Calu3 (cell line): ENCODE measurements at regions not wholly inside any gene's neighbourhood (a gene's known extent, or its start where the extent isn't known, plus 50 kb on each side); places are given as distances from the start of the nearest gene placed in this dataset.

Experiments used
- BruUV-seq: library from RNA; stranded (reverse); fragments of 400-500 nt; replicated peaks from 2 replicates; lab custom pipeline; 2021; lab: Mats Ljungman, UMichigan
- CTCF ChIA-PET: fragments of 300-600 bp; sonication (Branson Sonifier 250); formaldehyde crosslinking; loops from one replicate; lab custom pipeline; 2022; ENCODE audit warnings: antibody characterized with exemption; lab: Charles Lee
- DNase-seq: peaks from one replicate; pipeline ENCODE4 v3.0.0; 2022
- H3K27ac Mint-ChIP-seq: one replicate; pipeline ENCODE4 v1.8.0; 2022; ENCODE audit warnings: mixed read lengths; ENCODE audit not compliant: unreplicated experiment
- H3K27me3 Mint-ChIP-seq: one replicate; pipeline ENCODE4 v1.8.0; 2022; ENCODE audit warnings: mixed read lengths; ENCODE audit not compliant: unreplicated experiment
- H3K36me3 Mint-ChIP-seq: one replicate; pipeline ENCODE4 v1.8.0; 2022; ENCODE audit warnings: mild to moderate bottlenecking, moderate library complexity, mixed read lengths; ENCODE audit not compliant: insufficient read depth, unreplicated experiment
- H3K4me1 Mint-ChIP-seq: one replicate; pipeline ENCODE4 v1.8.0; 2022; ENCODE audit warnings: mild to moderate bottlenecking, low read depth, mixed read lengths; ENCODE audit not compliant: unreplicated experiment
- H3K4me3 Mint-ChIP-seq: one replicate; pipeline ENCODE4 v1.8.0; 2022; ENCODE audit warnings: mild to moderate bottlenecking, low read depth, moderate library complexity, mixed read lengths; ENCODE audit not compliant: unreplicated experiment
- H3K9me3 Mint-ChIP-seq: one replicate; pipeline ENCODE4 v1.8.0; 2022; ENCODE audit warnings: low read depth, mixed read lengths; ENCODE audit not compliant: unreplicated experiment
- intact Hi-C: fragments of 100-400 bp; cut with micrococcal nuclease; formaldehyde crosslinking; loops from one replicate; pipeline ENCODE4 v1.10.0; 2022; ENCODE audit not compliant: unreplicated experiment
- TF ChIP-seq, protein P1 (sequence below): fragments of 200-600 bp; IDR thresholded peaks from one replicate; pipeline ENCODE4 v1.8.0; 2022; ENCODE audit warnings: antibody characterized with exemption; ENCODE audit not compliant: unreplicated experiment

DNA sequence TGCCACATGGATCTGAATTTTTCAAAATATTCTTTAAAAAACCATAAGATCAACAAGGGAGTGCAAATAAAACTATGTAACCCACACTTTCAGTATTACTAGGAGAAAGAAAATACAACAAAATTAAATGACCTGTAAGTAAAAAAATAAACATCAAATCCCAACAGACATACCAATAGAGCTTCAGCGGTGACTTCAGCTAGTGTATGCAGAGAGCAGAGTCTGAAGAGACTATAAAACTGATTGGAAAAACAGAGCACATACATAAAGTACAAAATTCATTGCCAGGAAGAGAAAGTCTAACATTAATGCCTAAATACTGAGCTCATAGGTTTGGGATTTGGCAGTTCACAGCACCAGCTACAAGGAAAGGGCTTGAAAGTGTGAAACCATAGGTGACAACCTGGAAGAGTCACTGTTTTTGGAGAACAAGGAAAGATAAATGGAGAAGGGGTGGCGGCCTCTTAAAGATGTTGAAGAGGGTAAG, 291.1 kb downstream of the LMO7 start:
- Mint-ChIP-seq H3K27ac (no peak overlapping the region), H3K9me3 (no peaks in the 10 kb centered on the region), H3K27me3 (no peaks in the 10 kb centered on the region), H3K36me3 (no peaks in the 10 kb centered on the region), H3K4me3 (no peak overlapping the region), H3K4me1 (no peaks in the 10 kb centered on the region)
- CTCF ChIA-PET, result no interaction called here
- no TSS peak for BruUV-seq
- no peak for DNase-seq
- intact Hi-C loops, result no loop called here
- TF ChIP-seq, protein P1, sequence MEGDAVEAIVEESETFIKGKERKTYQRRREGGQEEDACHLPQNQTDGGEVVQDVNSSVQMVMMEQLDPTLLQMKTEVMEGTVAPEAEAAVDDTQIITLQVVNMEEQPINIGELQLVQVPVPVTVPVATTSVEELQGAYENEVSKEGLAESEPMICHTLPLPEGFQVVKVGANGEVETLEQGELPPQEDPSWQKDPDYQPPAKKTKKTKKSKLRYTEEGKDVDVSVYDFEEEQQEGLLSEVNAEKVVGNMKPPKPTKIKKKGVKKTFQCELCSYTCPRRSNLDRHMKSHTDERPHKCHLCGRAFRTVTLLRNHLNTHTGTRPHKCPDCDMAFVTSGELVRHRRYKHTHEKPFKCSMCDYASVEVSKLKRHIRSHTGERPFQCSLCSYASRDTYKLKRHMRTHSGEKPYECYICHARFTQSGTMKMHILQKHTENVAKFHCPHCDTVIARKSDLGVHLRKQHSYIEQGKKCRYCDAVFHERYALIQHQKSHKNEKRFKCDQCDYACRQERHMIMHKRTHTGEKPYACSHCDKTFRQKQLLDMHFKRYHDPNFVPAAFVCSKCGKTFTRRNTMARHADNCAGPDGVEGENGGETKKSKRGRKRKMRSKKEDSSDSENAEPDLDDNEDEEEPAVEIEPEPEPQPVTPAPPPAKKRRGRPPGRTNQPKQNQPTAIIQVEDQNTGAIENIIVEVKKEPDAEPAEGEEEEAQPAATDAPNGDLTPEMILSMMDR, result no peak

DNA sequence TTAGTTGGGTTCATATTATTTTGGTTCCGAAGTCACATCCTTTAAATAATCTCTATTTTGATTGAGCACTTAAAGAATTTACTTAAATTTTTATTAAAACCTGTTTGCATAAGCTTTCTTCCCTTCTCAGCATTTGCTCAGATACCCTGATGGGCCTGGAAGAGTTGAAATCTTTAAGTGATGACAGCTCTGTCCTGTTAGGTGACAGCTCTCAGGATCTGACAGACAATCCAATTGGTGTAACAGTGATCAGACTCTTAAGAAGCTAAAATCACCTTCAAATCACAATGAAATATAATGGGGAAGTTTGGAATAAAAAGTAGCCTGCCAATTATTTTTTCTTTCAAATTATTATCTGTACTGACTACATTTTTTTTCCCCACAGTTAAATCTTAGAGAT, 284.4 kb downstream of the LMO7 start:
- no peaks in the 10 kb centered on the region for H3K36me3 Mint-ChIP-seq
- DNase-seq, result no peak
- intact Hi-C loops, result no loop called here
- H3K27ac Mint-ChIP-seq, result no peak overlapping the region
- H3K4me3 Mint-ChIP-seq, result no peak overlapping the region
- no peaks in the 10 kb centered on the region for H3K27me3 Mint-ChIP-seq
- BruUV-seq, result no TSS peak
- no peaks in the 10 kb centered on the region for H3K9me3 Mint-ChIP-seq
- H3K4me1 Mint-ChIP-seq, result no peaks in the 10 kb centered on the region
- CTCF ChIA-PET, result no interaction called here
- TF ChIP-seq, protein P1, result no peak

DNA sequence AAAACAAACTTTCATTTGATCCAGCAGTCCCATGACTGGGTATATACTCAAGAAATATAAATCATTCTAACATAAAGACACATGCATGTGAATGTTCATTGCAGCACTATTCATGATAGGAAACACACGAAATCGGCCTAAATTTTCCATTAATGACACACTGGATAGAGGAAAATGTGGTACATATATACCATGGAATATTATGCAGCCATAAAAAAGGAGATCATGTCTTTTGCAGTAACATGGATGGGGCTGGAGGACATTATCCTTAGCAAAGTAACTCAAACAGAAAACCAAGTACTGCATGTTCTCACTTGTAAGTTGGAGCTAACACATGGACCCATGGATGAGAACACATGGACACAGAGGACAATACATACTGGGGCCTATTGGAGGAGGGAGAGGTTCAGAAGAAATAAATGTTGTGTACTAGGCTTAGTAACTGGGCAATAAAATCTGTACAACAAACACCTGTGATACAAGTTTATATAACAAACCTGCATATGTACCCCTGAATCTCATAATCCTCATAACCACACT, 283.6 kb downstream of the LMO7 start:
- H3K27me3 Mint-ChIP-seq, result no peaks in the 10 kb centered on the region
- intact Hi-C loops, result no loop called here
- CTCF ChIA-PET, result no interaction called here
- no peaks in the 10 kb centered on the region for H3K36me3 Mint-ChIP-seq
- TF ChIP-seq, protein P1, result no peak
- no TSS peak for BruUV-seq
- H3K4me3 Mint-ChIP-seq, result no peak overlapping the region
- DNase-seq, result no peak
- H3K27ac Mint-ChIP-seq, result no peak overlapping the region
- H3K9me3 Mint-ChIP-seq, result no peaks in the 10 kb centered on the region
- no peaks in the 10 kb centered on the region for H3K4me1 Mint-ChIP-seq

DNA sequence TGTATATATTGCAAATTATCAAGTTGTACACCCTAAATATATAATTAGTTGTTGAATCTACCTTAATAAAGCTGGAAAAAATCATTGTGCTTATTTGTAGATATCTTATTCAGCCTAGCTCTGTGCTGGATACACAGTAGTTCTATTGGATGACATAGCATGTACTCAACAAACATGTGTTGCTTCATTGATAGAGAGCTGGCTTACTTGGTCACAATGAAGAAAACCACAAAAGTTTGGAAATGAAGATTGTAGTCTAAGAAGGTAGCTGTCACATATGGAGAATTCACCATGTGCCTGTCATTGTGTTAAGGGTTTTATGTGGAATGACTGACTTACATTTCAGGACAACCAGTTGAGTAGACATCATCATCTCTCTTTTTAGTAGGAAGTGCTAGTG, 278.9 kb downstream of the LMO7 start:
- no peaks in the 10 kb centered on the region for H3K9me3 Mint-ChIP-seq
- TF ChIP-seq, protein P1, result no peak
- no peak for DNase-seq
- intact Hi-C loops, result no loop called here
- no peaks in the 10 kb centered on the region for H3K36me3 Mint-ChIP-seq
- CTCF ChIA-PET, result no interaction called here
- no peak overlapping the region for H3K4me3 Mint-ChIP-seq
- BruUV-seq, result no TSS peak
- H3K27me3 Mint-ChIP-seq, result no peaks in the 10 kb centered on the region
- no peak overlapping the region for H3K27ac Mint-ChIP-seq
- H3K4me1 Mint-ChIP-seq, result no peaks in the 10 kb centered on the region
